ENCODE measurements at regions not wholly inside any gene's neighbourhood (a gene's known extent, or its start where the extent isn't known, plus 50 kb on each side); places are given as distances from the start of the nearest gene placed in this dataset.

GRCh38 chr3:164890061-164890460, 188.2 kb downstream of the SI start:
- intact Hi-C loops (cut with DNase I): no loop called here
- Histone ChIP-seq H3K27me3 (no peaks in the 10 kb centered on the region), H3K27ac (no peak overlapping the region), H3K4me3 (no peak overlapping the region), H3K4me1 (no peaks in the 10 kb centered on the region), H3K9me3 (no peaks in the 10 kb centered on the region), H3K36me3 (replicated peaks in 1 of 2; ENCODE audit: insufficient read depth in 1 of 2, low read depth in 2 of 2) (no peaks in the 10 kb centered on the region)
- ATAC-seq (no peak), DNase-seq (no peak)
- no peak for TF ChIP-seq CTCF (IDR thresholded peaks at IDR 0.05)
- no peak for TF ChIP-seq POLR2A (IDR thresholded peaks at IDR 0.05)

GRCh38 chr3:164883171-164883570, 195.1 kb downstream of the SI start:
- intact Hi-C loops (cut with DNase I): no loop called here
- Histone ChIP-seq H3K9me3 (no peaks in the 10 kb centered on the region), H3K4me1 (no peaks in the 10 kb centered on the region), H3K4me3 (no peak overlapping the region), H3K27me3 (no peaks in the 10 kb centered on the region), H3K36me3 (replicated peaks in 1 of 2; ENCODE audit: insufficient read depth in 1 of 2, low read depth in 2 of 2) (no peaks in the 10 kb centered on the region), H3K27ac (no peak overlapping the region)
- ATAC-seq (no peak), DNase-seq (no peak)
- TF ChIP-seq POLR2A (IDR thresholded peaks at IDR 0.05) (no peak), CTCF (IDR thresholded peaks at IDR 0.05) (no peak)

GRCh38 chr3:164879201-164879600, 199.1 kb downstream of the SI start:
- no peak for ATAC-seq
- H3K4me1 ChIP-seq: no peaks in the 10 kb centered on the region
- intact Hi-C loops (cut with DNase I): no loop called here
- WGBS, 2 donors: 75 to 81% methylated on average over 4 of the region's 4 CpGs
- no peaks in the 10 kb centered on the region for H3K36me3 ChIP-seq (replicated peaks in 1 of 2; ENCODE audit: insufficient read depth in 1 of 2, low read depth in 2 of 2)
- DNase-seq: no peak
- no peaks in the 10 kb centered on the region for H3K9me3 ChIP-seq
- no peak overlapping the region for H3K4me3 ChIP-seq
- H3K27ac ChIP-seq: no peak overlapping the region
- H3K27me3 ChIP-seq: no peaks in the 10 kb centered on the region
- no peak for TF ChIP-seq CTCF (IDR thresholded peaks at IDR 0.05)
- no peak for TF ChIP-seq POLR2A (IDR thresholded peaks at IDR 0.05)

GRCh38 chr3:164864454-164864853, 213.8 kb downstream of the SI start:
- Histone ChIP-seq H3K9me3 (no peaks in the 10 kb centered on the region), H3K27ac (no peak overlapping the region), H3K27me3 (no peaks in the 10 kb centered on the region), H3K4me3 (no peak overlapping the region), H3K4me1 (no peaks in the 10 kb centered on the region), H3K36me3 (replicated peaks in 1 of 2; ENCODE audit: insufficient read depth in 1 of 2, low read depth in 2 of 2) (no peaks in the 10 kb centered on the region)
- DNase-seq: no peak
- intact Hi-C loops (cut with DNase I): no loop called here
- TF ChIP-seq POLR2A (IDR thresholded peaks at IDR 0.05): no peak
- no peak for TF ChIP-seq CTCF (IDR thresholded peaks at IDR 0.05)
- 42 to 79% methylated on average over 1 of the region's 1 CpG for WGBS, 2 donors
- no peak for ATAC-seq

GRCh38 chr3:164852866-164853265, 225.4 kb downstream of the SI start:
- intact Hi-C loops (cut with DNase I): no loop called here
- Histone ChIP-seq H3K4me3 (no peak overlapping the region), H3K27ac (no peak overlapping the region), H3K36me3 (replicated peaks in 1 of 2; ENCODE audit: insufficient read depth in 1 of 2, low read depth in 2 of 2) (no peaks in the 10 kb centered on the region), H3K27me3 (no peaks in the 10 kb centered on the region), H3K9me3 (no peaks in the 10 kb centered on the region), H3K4me1 (no peaks in the 10 kb centered on the region)
- DNase-seq: no peak
- 18 to 21% methylated on average over 1 of the region's 1 CpG for WGBS, 2 donors
- no peak for ATAC-seq
- TF ChIP-seq POLR2A (IDR thresholded peaks at IDR 0.05) (no peak), CTCF (IDR thresholded peaks at IDR 0.05) (no peak)
